VCaP (cell line): ENCODE measurements at regions not wholly inside any gene's neighbourhood (a gene's known extent, or its start where the extent isn't known, plus 50 kb on each side); places are given as distances from the start of the nearest gene placed in this dataset.

Experiments
- H3K27ac ChIP-seq: fragments of 450-650 bp; 2 replicates; pipeline ENCODE4 v1.5.1; 2017
- TF ChIP-seq, protein P1 (sequence below): fragments of 450-650 bp; conservative IDR thresholded peaks from 2 replicates; pipeline ENCODE4 v1.5.1; 2017; ENCODE audit warnings: mild to moderate bottlenecking, moderate library complexity

GRCh38 chr10:130737186-130737585 is 574.3 kb downstream of the TCERG1L start:
- TF ChIP-seq, protein P1, sequence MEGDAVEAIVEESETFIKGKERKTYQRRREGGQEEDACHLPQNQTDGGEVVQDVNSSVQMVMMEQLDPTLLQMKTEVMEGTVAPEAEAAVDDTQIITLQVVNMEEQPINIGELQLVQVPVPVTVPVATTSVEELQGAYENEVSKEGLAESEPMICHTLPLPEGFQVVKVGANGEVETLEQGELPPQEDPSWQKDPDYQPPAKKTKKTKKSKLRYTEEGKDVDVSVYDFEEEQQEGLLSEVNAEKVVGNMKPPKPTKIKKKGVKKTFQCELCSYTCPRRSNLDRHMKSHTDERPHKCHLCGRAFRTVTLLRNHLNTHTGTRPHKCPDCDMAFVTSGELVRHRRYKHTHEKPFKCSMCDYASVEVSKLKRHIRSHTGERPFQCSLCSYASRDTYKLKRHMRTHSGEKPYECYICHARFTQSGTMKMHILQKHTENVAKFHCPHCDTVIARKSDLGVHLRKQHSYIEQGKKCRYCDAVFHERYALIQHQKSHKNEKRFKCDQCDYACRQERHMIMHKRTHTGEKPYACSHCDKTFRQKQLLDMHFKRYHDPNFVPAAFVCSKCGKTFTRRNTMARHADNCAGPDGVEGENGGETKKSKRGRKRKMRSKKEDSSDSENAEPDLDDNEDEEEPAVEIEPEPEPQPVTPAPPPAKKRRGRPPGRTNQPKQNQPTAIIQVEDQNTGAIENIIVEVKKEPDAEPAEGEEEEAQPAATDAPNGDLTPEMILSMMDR = no peak
- H3K27ac ChIP-seq = no peak overlapping the region

DNA sequence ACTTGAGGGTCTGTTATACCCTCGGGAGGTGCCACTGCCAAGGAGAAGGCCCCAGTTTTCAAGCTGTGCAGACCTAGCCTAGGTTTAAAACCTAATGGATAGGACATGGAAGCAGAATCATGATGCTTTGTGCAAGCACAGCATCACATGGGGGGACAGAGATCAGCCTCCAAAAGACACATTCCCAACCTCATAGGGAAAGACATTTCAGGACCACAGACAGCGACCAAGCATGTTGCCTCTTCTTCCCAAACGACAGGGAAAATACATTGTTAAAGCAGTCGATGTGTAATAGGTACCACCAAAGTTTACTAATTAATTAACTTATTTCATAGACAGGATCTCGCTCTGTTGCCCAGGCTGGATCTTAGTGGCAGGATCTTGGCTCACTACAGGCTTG is 573.9 kb downstream of the TCERG1L start:
- H3K27ac ChIP-seq = no peak overlapping the region
- TF ChIP-seq, protein P1 = no peak

DNA sequence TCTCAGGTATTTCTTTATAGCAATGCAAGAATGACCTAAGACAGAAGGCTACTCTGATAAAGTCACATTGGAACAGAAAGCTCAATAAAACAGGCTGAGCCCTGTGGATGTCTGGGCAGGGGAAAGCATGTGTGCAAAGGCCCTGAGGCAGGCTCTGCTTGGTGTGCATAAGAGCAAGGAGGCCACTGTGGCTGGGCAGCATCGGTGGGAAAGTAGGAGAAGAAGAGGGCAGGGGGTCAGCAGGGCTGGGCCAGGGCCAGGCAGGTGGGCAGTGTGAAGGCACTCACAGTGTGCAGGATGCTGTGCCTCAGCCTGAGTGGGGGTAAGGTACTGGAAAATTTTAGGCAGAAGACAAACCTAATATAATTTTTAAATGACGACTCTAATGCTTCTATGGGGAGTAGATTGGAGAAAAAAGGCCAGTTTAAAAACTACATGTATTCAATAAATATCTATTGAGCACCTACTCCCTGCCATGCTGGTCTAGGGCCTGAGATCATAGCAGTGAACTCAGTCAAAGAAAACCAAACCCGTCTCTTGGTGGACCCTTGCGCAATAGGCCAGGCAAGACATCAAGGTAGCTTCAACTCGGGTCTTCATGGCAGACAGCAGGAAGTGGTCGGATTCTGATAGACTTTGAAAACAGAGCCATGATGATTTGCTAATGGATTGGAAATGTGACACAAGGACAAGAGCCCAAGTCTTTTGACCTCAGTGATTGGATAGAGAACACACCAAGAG is 572.3 kb downstream of the TCERG1L start:
- TF ChIP-seq, protein P1 = no peak
- no peak overlapping the region for H3K27ac ChIP-seq

DNA sequence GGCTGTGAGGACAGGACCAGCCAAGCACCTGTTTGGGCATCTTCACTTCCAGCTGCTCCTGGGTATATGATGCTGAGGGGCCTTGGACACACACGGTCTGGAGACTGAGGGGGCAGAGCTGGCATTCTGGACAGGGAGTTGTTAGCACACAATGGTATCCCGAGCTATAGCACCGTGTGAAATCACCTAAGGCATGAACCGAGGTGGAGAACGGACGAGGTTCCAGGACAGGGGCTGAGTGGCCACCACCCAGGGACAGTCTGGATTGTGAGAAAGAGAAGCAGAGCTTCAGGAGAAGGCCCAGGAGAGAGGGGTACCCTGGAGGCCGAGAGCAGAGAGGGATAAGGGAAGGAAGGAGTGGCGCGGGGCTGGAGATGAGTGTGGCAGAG is 571.8 kb downstream of the TCERG1L start:
- TF ChIP-seq, protein P1 = no peak
- H3K27ac ChIP-seq = no peak overlapping the region

GRCh38 chr10:130740166-130740565 is 571.4 kb downstream of the TCERG1L start:
- H3K27ac ChIP-seq = no peak overlapping the region
- TF ChIP-seq, protein P1 = no peak

- TF ChIP-seq, protein P1 = no peak
- H3K27ac ChIP-seq = no peak overlapping the region; the same call in 1 of the 2 replicates
These were observed 570.4 kb downstream of the TCERG1L start for GRCh38 chr10:130740915-130741750.
